ENCODE measurements at regions not wholly inside any gene's neighbourhood (a gene's known extent, or its start where the extent isn't known, plus 50 kb on each side); places are given as distances from the start of the nearest gene placed in this dataset.

- DNase-seq (ENCODE audit: low read depth, low spot score): no peak
- Histone ChIP-seq H3K36me3 (ENCODE audit: control insufficient read depth in 1 of 2, insufficient read depth in 2 of 2, low read length in 2 of 2) (no peaks in the 10 kb centered on the region), H3K79me2 (ENCODE audit: insufficient read depth, low read length) (no peaks in the 10 kb centered on the region), H2AFZ (ENCODE audit: low read depth, low read length, poor library complexity, severe bottlenecking) (no peak overlapping the region), H3K4me2 (ENCODE audit: low read length) (no peak overlapping the region), H3K27ac (ENCODE audit: low read depth, low read length) (no peak overlapping the region), H3K4me1 (ENCODE audit: control insufficient read depth in 1 of 2, insufficient read depth in 2 of 2, low read length in 2 of 2) (no peaks in the 10 kb centered on the region), H3K27me3 (ENCODE audit: insufficient read depth, low read length) (no peaks in the 10 kb centered on the region), H4K20me1 (ENCODE audit: insufficient read depth) (no peaks in the 10 kb centered on the region), H3K9me2 (ENCODE audit: insufficient read depth) (no peaks in the 10 kb centered on the region), H3K4me3 (replicated peaks in 1 of 2; ENCODE audit: low read depth in 1 of 2, low read length in 2 of 2) (no peak overlapping the region), H3K9ac (ENCODE audit: low read length) (no peak overlapping the region), H3K9me3 (ENCODE audit: control insufficient read depth in 1 of 2, insufficient read depth in 1 of 2, low read depth in 1 of 2, low read length in 2 of 2) (peaks cover 0 to 3% of the 10 kb centered on the region in 2 experiments; a peak in 1 of 4 replicates)
- intact Hi-C loops (cut with micrococcal nuclease): no loop called here
- TF ChIP-seq RAD21 (IDR thresholded peaks at IDR 0.05; ENCODE audit: low read depth): no peak
- no peak for TF ChIP-seq EZH2phosphoT487 (IDR thresholded peaks at IDR 0.05; ENCODE audit: borderline replicate concordance)
- TF ChIP-seq FOSL1 (IDR thresholded peaks at IDR 0.05; ENCODE audit: low read depth): no peak
- no peak for TF ChIP-seq SIN3A (IDR thresholded peaks at IDR 0.05; ENCODE audit: low read depth)
- TF ChIP-seq EZH2 (IDR thresholded peaks at IDR 0.05): no peak
- no peak for TF ChIP-seq ATF3 (IDR thresholded peaks at IDR 0.05)
- TF ChIP-seq EGR1 (IDR thresholded peaks at IDR 0.05; ENCODE audit: low read depth): no peak
- POLR2A ChIA-PET: no interaction called here
- CTCF ChIA-PET: no interaction called here
- RAD21 ChIA-PET (ENCODE audit: low non-redundant PET in 1 of 2, low total read pairs in 2 of 2, uncharacterized antibody in 2 of 2, unreplicated experiment in 2 of 2): no interaction called here
- no peak for ATAC-seq
- no TSS peak for BruUV-seq (replicated peaks)
Observed at GRCh38 chr20:41865938-41866337, 247.8 kb upstream of the CHD6 start.

GRCh38 chr20:41862476-41862875 lies 244.3 kb upstream of the CHD6 start:
- Histone ChIP-seq H4K20me1 (ENCODE audit: insufficient read depth) (no peaks in the 10 kb centered on the region), H3K36me3 (ENCODE audit: control insufficient read depth in 1 of 2, insufficient read depth in 2 of 2, low read length in 2 of 2) (no peaks in the 10 kb centered on the region), H3K27ac (ENCODE audit: low read depth, low read length) (no peak overlapping the region), H3K4me2 (ENCODE audit: low read length) (no peak overlapping the region), H2AFZ (ENCODE audit: low read depth, low read length, poor library complexity, severe bottlenecking) (no peak overlapping the region), H3K4me1 (ENCODE audit: control insufficient read depth in 1 of 2, insufficient read depth in 2 of 2, low read length in 2 of 2) (no peaks in the 10 kb centered on the region), H3K9me2 (ENCODE audit: insufficient read depth) (no peaks in the 10 kb centered on the region), H3K9me3 (ENCODE audit: control insufficient read depth in 1 of 2, insufficient read depth in 1 of 2, low read depth in 1 of 2, low read length in 2 of 2) (no peaks in the 10 kb centered on the region), H3K79me2 (ENCODE audit: insufficient read depth, low read length) (no peaks in the 10 kb centered on the region), H3K27me3 (ENCODE audit: insufficient read depth, low read length) (no peaks in the 10 kb centered on the region), H3K4me3 (replicated peaks in 1 of 2; ENCODE audit: low read depth in 1 of 2, low read length in 2 of 2) (no peak overlapping the region), H3K9ac (ENCODE audit: low read length) (no peak overlapping the region)
- BruUV-seq (replicated peaks): no TSS peak
- ChIA-PET POLR2A (no interaction called here), RAD21 (ENCODE audit: low non-redundant PET in 1 of 2, low total read pairs in 2 of 2, uncharacterized antibody in 2 of 2, unreplicated experiment in 2 of 2) (no interaction called here), CTCF (no interaction called here)
- intact Hi-C loops (cut with micrococcal nuclease): no loop called here
- no peak for DNase-seq (ENCODE audit: low read depth, low spot score)
- no peak for ATAC-seq
- TF ChIP-seq EZH2phosphoT487 (IDR thresholded peaks at IDR 0.05; ENCODE audit: borderline replicate concordance): no peak
- no peak for TF ChIP-seq JUND (IDR thresholded peaks at IDR 0.05)
- TF ChIP-seq POLR2A (IDR thresholded peaks at IDR 0.05; ENCODE audit: borderline replicate concordance, extremely low read depth, insufficient read depth, insufficient read length): no peak
- no peak for TF ChIP-seq TCF7L2 (IDR thresholded peaks at IDR 0.05; ENCODE audit: borderline replicate concordance, extremely low read depth, insufficient read depth, insufficient read length)
- TF ChIP-seq SIN3A (IDR thresholded peaks at IDR 0.05; ENCODE audit: low read depth): no peak
- no peak for TF ChIP-seq CEBPB (IDR thresholded peaks at IDR 0.05; ENCODE audit: low read depth)
- TF ChIP-seq ELF1 (IDR thresholded peaks at IDR 0.05; ENCODE audit: borderline replicate concordance, low read depth): no peak
- TF ChIP-seq ATF3 (IDR thresholded peaks at IDR 0.05): no peak
- TF ChIP-seq EGR1 (IDR thresholded peaks at IDR 0.05; ENCODE audit: low read depth): no peak
- no peak for TF ChIP-seq REST (IDR thresholded peaks at IDR 0.05; ENCODE audit: low read depth)
- no peak for TF ChIP-seq CBX3 (IDR thresholded peaks at IDR 0.05; ENCODE audit: low read depth)
- TF ChIP-seq MAX (IDR thresholded peaks at IDR 0.05): no peak
- no peak for TF ChIP-seq CTCF (IDR thresholded peaks at IDR 0.05 in 2 of 3, conservative IDR thresholded peaks at IDR 0.05 in 1 of 3; ENCODE audit: borderline replicate concordance in 1 of 3, insufficient read depth in 1 of 3, low read depth in 2 of 3, low read length in 2 of 3)
